Fibroblast of lung (primary cell): ENCODE measurements at regions not wholly inside any gene's neighbourhood (a gene's known extent, or its start where the extent isn't known, plus 50 kb on each side); places are given as distances from the start of the nearest gene placed in this dataset.

Experiments used
- CTCF ChIP-seq, 2 donors: IDR thresholded peaks in 1 of 2; conservative IDR thresholded peaks in 1 of 2; 1 replicate in 1 of 2; 2 replicates in 1 of 2; pipeline ENCODE4 v1.5.1; 2011 to 2012; ENCODE audit warnings: low read length in 2 of 2, control low read depth in 1 of 2, inconsistent platforms in 1 of 2, low read depth in 1 of 2, mild to moderate bottlenecking in 1 of 2
- EZH2 ChIP-seq: IDR thresholded peaks from 2 replicates; pipeline ENCODE4 v1.5.1; 2012; ENCODE audit warnings: low read length, control low read depth, mild to moderate bottlenecking; ENCODE audit errors: missing control alignments

- no peak for TF ChIP-seq CTCF (conservative IDR thresholded peaks at IDR 0.05 in 1 of 2, IDR thresholded peaks at IDR 0.05 in 1 of 2; ENCODE audit: low read depth in 1 of 2, low read length in 2 of 2)
- no peak for TF ChIP-seq EZH2
These were observed 95.6 kb downstream of the CHST1 start for GRCh38 chr11:45569776-45570175.
